ENCODE measurements at regions not wholly inside any gene's neighbourhood (a gene's known extent, or its start where the extent isn't known, plus 50 kb on each side); places are given as distances from the start of the nearest gene placed in this dataset.

DNA sequence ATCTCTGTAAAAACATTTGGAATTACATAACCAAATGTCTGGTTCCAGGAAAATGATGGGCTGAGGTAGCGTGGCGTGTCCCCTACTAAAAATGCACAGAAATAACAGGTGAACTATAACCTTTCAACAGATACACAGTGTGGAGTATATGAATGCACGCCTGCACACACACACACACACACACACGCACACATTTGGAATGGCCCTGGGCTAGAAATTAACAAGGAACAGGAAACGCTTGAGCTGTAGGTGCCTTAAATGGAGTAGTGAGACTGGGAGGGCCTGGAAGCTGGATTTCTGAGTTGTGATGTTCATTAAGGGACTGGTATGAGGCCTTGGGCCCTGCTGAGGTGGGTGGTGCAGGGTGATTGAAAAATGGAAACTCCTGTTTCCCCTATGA lies 246.5 kb upstream of the C1orf174 start:
- no peak for DNase-seq

DNA sequence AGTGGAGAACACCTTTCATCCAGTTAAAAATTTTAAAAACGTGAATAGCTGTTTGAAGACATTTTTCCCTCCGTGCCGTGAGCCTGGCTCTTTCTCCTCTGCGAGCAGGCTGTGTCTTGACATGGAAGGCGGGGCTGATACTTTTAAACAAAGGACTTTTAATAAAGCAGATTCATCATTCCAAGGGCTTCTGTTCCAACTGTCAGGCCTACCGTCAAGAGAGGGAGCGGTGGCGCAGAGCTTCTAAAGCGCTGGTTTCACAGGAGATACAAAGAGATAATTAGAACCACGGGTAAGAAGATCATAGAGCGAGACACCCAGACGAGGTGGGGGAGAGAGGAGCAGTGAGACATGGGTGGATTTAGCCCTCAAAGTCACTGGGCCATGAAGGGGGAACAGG lies 247.4 kb upstream of the C1orf174 start:
- no peak for DNase-seq

DNA sequence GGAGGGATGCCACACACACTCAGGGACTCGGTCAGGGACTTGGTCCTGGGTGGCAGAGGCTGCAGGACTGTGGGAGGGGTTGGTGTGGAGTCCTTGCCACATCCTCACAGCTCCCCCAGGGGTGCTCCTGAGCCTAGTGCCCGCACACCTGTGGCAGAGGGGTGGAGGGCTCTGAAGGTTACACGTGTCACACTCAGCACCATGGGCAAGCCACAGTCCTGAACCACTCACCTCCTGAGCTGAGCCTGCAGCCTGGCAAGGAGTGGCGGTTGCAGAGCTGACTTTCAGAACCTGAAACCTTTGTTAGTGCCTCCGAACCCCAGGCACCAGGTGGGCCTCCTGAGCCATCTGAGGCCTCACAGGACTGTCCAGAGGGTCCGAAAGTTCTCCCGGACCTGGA lies 249.2 kb upstream of the C1orf174 start:
- no peak for DNase-seq

DNA sequence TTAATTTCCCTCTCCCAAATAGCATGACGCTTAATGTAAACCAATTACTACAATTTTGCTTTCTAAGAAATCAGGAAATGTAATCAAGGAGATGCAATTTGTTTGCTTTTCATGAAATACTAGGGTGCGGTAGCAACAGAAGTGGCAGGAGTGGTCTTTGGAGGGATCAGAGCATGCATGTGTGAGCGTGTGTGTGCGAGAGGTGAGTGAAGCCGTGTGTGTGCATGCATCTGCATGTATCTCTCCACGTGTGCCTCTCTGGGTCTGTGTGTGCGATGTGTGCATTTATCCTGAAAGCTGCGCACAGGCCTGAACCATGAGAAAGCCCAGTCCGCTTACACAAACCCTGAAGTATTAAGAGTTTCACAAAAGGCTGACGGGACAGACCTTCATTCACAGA lies 249.8 kb upstream of the C1orf174 start:
- DNase-seq, result no peak

DNA sequence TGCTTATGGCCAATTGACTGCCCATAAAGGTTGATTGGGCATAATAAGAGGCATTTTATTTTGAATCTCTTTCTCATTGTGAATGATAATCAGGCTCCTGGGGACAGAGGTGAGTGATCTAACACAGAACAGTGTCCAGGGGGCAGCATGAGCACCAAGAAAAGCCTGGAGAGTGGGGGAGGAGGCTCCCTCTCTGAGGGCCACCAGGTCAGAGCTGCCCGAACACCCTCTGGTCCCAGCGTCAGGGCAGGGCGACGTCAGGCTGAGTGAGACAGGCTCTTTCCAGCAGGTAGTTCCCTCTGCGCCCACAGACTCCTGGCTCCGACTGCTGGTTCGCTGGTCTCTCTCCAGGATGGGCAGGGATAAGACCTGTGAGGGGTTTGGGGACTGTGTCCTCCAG lies 250.2 kb upstream of the C1orf174 start:
- no peak for DNase-seq

DNA sequence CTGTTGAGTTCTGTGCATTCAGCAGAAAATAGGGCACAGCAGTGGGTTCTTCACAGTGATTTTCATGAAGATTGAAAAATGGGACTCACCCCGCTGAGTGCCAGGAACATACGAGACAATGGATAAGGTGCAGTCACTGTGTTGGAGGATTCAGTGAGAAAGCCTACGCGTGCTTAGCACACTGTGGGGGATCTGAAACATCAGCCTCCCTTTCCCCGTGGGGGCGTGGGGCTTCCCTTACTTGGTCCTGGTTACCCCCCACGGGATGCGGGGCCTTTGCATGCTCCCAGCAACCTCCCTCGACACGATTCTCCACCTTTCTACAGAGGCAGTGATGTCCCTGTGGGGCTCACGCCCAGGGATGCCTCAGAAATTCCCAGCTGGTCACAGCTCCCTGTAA lies 252.2 kb upstream of the C1orf174 start:
- DNase-seq, result no peak

DNA sequence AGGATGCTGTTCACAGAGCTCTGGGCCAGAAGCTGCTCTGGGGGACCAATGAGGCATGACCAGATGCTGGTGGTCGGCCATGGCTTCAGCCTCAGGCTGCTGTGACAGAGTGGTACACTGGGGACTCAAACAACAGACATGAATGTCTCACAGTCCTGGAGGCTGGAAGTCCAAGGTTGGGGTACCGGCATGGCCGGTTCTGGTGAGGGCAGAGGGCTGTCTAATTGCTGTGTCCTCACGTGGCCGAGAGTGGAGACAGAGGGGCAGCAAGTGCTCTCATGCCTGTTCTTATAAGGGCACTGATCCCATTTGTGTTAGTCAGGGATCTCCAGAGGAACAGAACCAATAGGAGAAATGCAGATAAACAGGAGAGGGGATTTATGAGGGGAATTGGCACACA lies 253.5 kb upstream of the C1orf174 start:
- no peak for DNase-seq

DNA sequence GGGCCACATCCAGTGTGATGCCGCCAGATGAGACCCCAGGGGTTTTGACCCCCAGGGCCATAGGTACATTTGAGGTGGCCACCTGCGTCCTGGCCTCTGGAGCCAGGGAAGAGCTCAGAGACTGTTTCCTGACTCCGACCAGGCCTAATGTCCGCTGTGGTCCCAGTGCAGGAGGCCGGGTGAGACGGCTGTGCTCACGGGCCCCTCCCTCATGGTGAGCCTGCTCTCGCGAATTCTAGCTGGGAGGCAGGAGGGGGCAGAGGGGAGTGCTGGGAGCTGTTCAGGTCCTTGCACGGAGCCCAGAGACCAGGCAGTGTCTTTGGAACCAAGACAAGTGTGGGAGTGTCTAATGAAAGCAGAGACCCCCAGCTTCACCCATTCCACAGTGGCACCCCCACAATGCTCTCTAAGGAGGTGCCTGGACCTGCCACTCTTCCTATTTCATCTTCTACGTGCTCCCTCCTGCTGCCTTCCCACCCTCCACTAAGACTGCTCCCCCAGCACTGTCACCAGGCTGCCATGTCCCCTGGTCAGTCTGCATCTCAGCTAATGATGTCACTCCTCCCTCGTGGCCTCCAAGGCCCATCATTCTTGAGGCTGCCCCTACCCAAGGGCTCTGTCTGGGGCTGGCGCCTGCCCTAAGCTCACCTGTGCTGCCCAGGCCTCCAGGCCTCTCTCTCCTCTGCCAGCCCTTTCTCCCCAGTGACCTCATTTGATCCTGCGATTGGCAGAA lies 256.3 kb upstream of the C1orf174 start:
- DNase-seq, result no peak

DNA sequence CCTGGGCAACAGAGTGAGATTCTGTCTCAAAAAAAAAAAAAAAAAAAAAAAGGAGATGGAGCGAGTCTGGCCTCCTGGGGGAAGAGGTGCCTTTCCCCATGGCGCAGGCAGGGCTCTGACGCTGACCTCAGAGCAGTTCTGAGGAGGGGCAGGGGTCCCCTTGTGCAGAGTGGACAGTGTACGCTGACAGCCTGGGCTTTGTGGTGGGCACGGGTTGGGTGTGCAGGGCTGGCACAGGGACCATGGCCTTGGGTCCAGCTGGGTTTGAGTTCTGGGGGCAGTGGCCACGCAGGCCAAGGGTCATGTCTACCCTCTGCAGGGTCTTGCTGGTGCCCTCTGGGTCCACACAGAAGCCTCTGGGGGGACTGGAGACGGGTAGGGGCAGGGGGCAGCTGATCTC lies 260.1 kb upstream of the C1orf174 start:
- DNase-seq, result no peak

DNA sequence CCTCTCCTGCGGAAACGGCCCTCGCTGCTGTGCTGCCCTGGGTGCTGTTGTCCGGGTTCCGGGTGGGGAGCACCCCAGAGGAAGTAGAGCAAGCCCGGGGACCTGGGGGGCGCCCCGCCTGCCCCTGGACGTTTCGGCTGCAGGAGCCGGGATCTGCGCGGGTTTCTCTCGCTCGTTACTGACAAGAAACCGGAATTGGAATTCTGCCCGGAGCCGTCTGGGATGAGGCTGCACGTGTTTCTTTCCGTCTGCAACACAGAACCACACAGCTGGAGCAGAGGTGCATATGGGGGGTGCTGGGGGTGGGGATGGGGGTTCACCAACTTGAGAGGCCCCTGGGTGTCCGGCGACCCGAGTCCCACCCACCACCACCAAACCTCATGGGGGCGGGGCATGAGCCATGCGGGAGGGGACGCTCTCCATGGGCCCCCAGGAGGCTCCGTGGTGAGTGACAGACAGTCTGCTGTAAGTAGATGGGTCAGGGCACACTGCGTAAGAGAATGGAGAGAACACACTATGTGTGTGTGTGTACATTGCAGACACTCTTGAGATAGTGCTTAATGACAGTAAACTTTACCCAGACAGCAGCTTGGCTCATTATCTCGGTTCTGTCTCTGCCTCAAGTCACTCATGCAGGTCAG lies 261.4 kb upstream of the C1orf174 start:
- DNase-seq, result no peak

DNA sequence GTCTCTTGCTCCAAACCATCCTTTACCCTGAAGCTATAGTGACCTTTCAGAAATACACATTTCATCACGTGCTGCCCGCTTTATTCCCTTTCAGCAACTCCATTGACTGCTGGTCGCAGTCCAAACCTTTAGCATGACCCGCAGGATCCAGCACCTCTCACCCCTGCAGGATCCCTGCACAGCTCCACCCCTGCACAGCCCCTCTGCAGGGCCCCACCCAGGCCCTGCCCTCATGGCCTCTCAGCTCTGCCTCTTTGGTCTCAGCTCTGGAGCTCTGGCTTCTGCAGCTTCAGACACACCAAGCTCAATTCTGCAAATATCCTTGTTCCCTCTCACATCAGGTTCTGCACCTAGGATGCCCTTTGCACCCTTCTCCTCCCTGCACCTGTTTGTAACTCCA lies 264.9 kb upstream of the C1orf174 start:
- no peak for DNase-seq

DNA sequence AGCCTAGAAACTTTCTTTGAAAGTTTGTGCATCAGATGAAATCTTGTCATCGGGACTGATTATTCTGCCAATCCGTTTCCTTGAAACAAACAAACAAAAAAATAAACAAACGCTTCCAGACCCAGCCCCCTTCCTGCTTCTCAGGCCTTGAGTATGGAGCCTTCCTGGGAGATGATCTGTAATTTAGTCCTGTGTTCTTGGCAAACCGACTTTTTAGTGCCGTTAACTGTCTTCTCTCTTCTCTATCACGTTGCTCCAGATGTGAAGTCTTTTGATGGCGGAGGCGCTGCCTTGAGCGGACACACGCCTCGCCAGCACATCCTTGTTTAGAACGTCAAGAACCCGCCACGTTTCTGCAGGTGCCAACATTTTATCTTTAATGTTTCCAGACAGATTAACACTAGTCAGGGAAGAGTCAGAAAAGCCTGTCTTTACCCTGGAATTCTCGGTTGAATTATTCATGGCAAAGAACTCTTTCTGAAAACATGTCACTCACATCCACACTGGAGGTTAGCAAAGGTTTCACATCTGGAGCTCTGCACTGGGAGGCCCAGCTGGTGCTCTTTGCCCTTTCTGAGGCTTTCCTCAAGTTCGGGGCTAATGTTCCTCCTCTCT lies 265.7 kb upstream of the C1orf174 start:
- DNase-seq, result no peak

DNA sequence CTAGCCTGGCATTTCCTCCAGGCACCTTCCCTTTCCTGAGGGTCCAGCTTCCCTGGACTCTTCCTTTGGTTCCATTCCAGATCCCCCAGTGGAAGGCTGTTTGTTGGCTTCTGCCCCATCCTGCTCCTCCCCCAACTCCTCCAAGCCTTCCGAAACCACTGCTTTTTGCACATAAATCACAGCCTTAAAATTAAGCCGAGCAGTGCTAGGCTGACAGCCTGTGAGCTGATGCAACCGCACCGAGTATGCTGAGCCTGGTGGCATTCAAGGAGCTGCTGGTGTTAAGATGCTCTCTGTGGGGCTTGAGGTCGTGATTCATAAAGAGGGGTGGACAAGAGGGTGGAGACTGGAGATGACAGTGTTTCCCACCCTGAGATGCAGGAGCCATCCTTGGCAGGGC lies 266.6 kb upstream of the C1orf174 start:
- no peak for DNase-seq

DNA sequence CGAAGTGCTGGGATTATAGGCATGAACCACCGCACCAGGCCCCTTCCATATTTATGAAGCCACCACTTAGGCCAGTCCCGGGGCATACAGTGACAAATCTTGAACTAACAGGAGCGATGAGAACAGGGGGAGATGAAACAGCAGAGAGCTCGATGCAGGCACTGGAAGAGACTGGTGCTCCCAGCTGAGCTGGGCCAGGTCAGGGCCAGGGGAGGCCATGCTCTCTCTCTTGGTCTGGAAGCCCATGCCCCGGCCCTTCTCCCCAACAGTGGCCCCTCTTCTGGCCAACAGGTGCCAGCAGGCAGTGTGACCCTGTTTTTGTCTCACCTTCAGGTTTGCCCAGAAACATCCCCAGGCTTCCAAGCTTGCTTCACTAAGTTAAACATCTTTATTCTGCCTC lies 269.9 kb upstream of the C1orf174 start:
- no peak for DNase-seq

DNA sequence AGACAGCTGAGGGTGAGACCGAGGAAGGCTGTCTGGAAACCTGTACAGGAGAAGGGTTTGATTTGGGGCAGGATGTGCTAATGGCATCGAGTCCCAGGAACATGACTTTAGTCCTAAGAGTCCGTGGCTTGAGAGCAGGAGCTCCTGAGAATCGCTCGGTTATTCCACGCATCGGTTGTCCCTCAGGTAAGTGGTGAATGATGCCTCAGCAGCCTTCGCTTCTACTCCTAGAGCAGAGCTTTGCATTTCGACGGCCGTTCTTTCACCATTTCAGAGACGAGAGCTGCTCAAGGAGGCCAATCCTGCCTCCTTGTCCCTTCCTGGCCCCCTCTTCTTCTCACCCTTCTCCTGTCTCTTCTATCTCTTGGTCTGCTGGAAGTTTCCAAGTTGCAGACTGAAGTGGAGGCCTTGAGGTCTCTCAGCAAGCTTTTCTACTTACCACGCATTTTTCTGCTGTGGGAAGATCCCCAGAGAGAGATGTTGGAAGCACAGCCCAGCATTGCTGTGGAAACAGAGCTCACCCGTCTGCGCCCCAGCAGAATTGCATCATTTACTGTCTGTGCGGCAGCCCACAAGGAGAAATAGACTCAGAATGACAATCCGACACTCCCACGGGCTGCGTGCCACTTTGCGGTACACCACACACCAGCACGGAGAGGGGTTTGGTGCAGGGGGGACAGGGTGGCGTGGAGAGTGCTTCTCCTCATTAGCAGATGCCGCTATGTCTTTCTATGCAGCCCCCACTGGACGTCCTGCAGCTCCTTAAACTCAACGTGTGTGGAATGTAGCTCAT lies 270.7 kb upstream of the C1orf174 start:
- DNase-seq, result no peak

DNA sequence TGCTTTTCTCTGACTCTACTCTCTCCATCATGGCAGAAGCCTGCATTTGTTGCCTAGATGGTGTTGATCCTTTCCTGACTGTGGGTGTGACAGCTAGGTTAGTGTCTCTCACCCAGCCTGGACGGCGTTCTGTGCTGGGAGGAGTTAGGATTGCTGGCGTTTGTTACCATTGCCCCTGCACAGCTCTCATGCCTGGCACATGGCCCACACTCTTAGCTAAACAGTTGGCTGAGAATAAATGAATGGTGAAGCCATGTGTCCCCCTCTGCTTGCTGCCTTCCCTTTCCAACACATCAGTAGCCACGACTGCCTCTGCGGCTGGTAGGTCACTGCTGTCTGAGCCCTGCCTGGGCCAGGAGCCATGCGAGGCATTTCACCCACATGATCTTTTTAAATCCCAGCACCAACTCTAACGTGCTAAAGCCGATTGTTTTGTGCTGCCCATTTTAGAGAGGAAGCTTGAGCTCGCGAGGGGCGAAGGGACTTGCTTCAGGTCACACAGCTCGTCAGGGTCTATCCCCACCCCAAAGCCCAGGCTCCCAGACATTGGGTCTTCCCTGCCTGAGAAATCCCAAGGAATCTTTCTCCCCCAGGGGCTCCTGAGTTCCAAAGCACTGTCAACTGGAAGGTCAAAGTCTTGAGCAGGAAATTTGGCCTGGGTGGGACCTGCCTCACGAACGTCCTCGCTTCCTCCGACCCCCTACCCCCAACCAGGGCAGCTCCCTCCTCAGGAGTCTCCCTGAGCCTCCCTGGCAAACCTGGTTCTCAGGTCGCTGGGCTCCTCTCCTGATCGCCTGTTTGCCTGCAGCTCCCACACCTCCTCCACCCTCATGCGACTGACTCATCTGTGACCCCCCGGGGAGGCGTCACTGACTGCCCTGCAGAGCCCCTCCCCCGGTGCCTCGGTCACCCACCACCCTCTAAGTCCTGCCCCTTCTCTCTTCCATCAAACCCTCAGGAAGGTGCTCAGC lies 271.7 kb upstream of the C1orf174 start:
- no peak for DNase-seq

DNA sequence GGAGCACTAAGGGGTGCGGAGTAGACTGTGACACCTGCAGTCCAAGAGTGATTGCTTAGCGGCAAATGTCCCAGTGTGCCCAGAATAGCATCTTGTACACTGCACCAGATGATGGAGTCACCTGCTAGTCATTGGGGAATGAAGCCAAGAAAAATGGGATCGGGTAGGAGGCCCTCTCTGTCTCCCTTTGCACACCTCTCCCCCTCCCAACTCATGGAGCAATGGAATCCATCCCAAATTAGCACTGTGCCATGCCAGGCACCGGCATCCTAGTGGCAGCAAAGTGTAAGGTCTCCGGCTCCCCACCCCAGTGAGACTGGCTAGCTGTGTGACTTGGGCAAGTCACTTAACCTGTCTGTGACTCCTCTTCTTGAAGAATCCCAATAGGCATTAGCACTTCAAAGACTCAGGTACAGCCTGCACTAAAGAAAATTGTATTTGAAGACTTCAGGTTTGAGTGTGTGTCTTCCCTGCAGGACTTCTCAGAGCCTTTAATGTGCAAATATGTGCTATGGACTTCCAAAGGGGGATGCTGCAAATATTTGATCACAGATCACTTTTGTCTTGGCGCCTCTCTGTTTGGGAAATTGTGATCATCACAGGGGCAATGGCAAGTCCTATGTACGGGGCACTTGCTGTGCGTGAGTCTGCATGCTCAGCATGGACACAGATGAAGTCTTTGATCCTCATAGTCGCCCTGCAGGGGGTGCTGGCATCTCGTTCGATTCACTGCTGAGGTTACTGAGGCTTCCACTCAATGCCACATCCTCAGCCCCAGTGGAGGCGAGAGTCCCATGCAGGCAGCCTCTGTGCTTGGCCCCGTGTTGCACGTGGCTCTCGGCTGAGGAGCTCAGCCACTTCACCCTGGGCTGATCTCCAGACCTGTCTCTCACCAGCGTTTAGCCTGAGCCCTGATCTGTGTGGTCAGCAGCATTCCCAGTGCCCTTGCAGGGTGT lies 272.9 kb upstream of the C1orf174 start:
- DNase-seq, result no peak

DNA sequence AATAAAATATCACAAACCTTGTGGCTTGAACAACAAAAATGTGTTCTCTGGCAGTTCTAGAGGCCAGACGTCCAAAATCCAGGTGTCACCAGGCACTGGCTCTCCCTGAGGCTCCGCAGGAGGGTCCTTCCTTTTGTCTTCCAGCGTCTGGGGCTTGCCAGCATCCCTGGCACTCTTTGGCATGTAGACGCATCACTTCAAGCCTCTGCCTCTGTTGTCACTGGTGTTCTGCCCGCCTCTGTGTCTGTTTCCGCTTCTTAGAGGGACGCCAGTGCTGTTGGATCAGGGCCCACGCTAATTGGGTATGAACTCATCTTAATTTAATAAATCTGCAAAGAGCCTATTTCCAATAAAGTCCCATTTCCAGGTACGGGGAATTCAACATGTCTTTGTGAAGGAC lies 273.7 kb upstream of the C1orf174 start:
- no peak for DNase-seq

DNA sequence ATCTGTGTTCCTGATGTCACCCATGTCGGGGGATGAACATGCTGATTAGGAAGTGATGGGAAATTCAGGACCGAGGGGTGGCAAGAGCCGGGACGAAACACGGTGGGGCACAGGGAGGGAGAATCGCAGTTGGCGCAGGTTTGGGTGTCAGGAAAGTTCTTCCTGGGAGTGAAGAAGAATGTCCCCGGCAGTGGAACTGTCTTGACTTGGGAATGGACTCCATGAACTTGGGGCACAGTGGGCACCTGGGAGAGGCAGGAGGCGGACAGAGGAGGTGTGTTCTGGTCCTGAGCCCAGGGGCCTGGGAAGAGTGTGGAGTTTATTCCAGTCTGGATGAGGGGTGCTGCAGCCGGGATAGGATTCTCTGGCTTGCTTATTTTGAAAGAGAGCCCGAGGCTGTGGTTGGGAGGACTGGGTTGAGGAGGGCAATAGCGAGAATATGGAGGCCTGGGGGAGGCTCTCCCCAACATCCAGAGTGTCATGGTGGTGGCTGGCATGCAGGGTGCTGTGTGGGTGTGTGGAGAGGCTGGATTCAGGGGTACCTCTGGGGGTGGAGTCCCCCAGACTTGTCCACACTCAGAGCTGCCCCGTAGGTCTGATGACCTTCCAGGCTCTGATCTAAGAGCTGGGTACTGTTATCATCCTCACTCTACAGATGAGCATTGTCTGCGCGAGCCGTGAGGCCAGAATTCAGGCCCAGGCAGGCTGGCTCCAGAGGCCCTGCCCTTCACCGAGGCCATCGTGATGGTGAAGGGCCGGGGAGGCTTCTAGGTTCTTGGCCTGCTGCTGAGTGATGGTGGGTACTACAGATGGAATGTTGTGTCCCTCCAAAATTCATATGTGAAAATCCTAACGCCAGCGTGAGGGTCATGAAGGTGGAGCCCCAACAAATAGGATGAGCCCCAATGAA lies 274.5 kb upstream of the C1orf174 start:
- no peak for DNase-seq

All from SW 1271 (cell line).